ENCODE measurements at regions not wholly inside any gene's neighbourhood (a gene's known extent, or its start where the extent isn't known, plus 50 kb on each side); places are given as distances from the start of the nearest gene placed in this dataset.
"Not testable (repeated sequence)": the region's sequence is repeated elsewhere in the genome, so short reads cannot be mapped to it uniquely, and the experiment has no call there.

DNA sequence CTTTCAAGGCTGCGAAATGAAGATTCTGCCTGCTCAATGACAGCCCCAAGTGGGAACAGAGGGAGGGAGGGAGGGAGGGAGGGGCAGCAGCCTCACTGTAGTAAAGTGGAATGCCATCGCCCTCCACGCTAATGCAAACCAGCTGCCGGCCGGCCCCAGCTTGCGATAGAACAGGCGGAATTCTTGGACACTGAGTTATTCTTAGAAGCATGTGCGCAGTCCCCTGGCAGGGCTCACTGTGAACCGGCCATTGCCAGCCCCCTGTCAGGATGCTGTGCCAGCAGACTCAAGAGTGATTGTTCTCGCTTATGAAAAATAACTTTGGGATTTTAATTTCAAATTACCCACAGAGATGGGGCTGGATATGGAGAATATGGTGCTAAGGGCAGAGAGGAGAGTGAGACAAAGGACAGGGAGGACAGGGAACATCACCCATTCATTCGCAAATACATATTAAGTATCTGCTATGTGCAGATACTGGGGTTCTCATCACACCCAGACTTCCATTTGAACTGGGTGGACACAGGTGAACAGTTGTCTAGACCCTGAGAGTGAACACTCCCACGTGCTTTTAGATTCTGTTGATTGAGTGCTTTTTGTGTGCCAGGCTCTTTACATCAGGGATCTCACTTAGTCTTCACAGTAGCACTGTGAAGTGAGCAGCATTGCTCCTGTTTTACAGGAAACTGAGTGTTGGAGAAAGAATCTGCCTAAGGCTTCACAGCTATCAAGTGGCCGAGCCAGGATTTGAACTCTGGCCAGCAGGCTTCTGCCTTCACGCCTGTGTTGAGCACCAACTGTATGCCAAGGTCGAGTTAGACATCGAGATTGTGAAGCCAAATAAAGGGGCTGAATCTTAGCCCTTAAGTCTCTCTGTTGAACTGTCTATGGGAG is 192.9 kb downstream of the C12orf75 start:
- in situ Hi-C loops (cut with HindIII; ENCODE audit: low sequenced_read_pairs), result no loop called here

DNA sequence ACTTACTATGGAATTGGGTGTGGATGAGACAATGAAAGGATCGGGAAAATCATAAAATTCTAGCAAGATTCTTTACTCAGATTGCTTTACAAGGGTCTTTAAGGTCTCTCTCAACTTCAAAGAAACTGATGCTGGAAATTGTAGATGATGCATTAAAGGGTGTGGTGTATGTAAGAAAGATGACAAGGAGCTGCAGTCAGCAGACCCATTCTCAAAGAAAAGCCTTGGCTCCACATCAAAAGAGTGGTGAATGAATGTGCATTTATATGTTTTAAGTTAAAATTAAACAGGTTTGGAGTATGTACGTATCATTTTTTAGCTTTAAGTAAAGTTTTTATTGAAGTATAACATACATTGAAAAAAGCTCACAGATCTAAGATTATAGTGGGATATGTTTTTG is 194.5 kb downstream of the C12orf75 start:
- in situ Hi-C loops (cut with HindIII; ENCODE audit: low sequenced_read_pairs), result no loop called here

DNA sequence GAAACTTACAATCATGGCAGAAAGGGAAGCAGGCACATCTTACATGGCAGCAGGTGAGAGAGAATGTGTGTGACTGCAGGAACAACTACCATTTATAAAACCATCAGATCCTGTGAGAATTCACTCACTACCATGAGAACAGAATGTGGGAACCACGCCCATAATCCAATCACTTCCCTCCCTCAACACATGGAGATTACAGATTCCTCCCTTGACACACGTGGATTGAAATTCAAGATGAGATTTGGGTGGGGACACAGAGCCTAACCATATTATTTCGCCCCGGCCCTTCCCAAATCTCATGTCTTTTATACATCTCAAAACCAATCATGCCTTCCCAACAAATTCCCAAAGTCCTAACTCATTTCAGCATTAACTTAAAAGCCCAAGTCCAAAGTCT is 203.6 kb downstream of the C12orf75 start:
- in situ Hi-C loops (cut with HindIII; ENCODE audit: low sequenced_read_pairs), result no loop called here

DNA sequence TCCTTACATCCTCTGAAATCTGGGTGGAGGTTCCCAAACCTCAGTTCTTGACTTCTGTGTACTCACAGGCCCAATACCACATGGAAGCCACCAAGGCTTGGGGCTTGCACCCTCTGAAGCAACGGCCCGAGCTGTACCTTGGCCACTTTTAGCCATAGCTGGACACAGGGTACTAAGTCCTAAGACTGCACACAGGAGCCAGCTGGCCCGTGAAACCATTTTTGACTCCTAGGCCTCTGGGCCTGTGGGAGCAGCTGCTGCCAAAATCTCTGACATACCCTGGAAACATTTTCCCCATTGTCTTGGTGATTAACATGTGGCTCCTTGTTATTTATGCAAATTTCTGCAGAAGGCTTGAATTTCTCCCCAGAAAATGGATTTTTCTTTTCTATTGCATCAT is 204.5 kb downstream of the C12orf75 start:
- in situ Hi-C loops (cut with HindIII; ENCODE audit: low sequenced_read_pairs), result not testable (repeated sequence)

DNA sequence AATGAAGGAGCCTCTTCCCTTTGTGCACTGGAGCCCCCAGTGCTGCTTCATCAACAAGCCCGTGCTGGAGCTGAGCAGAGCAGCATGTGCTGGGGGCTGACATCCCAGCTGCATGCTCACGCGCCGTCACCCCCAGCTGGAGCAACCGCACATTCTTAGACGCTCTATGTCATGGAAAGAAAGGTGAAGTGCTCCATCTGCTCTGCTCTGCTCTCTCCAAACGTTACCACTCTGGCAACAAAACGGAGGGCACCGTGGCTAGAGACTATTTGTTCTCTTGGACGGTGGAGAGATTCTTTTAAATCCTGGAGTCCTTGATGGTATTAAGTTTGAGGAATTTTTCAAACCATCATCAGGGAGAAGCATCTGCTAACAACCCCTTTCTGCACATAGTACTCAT is 208.4 kb downstream of the C12orf75 start:
- in situ Hi-C loops (cut with HindIII; ENCODE audit: low sequenced_read_pairs), result no loop called here

DNA sequence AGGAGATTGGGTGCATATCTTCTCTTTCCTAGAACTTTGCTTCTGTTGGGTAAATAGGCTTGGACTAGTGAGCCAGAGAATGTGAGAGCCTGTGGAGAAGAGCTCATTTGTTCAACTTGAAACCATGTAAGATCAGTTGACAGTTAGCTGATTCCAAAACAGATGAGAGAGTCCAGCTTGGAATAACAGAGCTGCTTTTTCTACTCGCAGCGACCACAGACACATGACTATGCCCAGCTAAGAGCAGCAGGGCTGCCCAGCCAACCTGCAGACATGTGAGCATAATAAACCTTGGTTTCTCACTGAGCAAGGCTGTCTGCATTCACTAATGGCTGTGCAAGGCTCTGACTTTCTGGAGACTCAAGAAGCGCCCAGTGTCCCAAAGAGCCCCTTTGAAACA is 209.2 kb downstream of the C12orf75 start:
- in situ Hi-C loops (cut with HindIII; ENCODE audit: low sequenced_read_pairs), result no loop called here

DNA sequence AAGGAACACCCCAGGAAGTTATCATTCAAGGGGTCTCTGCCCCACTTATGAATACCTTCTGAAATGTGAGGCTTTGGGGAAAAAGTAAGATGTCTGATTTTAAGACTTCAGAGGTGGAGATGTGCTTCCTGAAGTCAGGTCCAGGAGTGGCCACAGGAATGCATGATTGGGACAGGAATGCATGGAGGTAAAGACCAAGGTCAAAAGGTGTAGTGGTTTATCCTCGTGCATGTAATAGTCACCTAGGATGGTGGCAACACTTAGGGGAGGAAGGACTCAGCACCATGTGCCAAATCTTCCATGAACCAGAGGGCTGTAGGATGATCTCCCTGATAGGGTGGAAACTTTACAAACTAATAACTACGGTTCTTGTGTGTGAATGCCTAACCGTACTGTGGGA is 217.3 kb downstream of the C12orf75 start:
- in situ Hi-C loops (cut with HindIII; ENCODE audit: low sequenced_read_pairs), result no loop called here

DNA sequence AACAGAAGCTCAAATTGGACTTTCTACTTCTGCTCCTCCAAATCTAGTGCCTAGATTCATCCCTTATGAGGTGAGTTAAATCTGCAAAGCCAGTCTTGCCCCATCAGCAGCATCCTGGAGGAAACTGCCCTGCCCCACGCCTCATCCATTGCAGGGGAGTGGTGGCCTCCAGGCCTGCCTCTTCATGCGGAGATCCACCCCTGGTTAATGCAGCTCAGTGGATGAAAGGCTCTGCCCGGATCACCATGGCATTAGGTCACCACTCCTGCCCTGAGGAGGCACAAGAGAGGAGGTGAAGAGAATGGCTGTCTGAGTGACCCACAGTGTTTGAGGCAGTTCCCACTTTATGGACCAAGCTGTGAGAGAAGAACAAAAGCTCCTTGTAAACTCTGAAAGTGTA is 218.1 kb downstream of the C12orf75 start:
- in situ Hi-C loops (cut with HindIII; ENCODE audit: low sequenced_read_pairs), result no loop called here

DNA sequence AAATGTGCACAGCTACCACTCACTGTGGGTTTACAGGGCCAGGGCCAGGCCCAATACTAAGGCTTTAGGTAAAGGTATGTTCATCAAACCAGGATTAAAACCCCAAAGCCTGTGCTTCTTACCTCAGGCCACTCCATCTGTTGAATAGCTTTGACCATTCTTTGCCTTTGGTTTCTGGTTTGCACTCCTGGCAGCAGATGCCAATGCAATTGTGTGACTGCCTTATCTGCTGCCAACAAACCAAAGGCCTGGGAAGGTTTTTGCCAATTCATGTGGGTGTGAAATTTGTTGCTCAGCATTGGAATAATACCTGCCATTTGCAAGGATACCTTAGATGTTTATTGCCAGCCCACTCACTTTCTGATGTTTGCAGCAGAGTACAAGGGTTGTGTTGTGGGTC is 221.6 kb downstream of the C12orf75 start:
- in situ Hi-C loops (cut with HindIII; ENCODE audit: low sequenced_read_pairs), result no loop called here

DNA sequence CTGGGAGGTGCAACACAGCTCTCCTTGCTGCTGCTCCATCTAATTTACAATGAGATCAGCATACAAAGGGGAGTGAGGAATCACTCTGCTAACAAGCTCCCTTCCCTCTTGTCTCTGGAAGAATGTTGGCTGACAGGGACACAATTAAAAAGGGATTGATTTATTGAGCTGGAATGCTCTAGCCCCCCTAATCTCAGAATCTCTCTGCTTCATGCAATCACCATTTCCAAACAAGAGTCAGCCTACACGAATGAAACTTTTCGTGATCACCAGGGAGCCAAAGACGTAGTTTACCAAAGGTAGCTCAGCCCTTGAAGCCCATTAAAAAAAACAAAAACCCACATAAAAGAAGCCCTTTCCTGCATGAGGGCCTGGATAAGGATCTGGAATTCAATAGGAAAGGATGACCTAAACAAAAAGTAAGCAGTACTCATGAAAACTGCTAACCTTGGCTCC is 223.8 kb downstream of the C12orf75 start:
- in situ Hi-C loops (cut with HindIII; ENCODE audit: low sequenced_read_pairs), result no loop called here

DNA sequence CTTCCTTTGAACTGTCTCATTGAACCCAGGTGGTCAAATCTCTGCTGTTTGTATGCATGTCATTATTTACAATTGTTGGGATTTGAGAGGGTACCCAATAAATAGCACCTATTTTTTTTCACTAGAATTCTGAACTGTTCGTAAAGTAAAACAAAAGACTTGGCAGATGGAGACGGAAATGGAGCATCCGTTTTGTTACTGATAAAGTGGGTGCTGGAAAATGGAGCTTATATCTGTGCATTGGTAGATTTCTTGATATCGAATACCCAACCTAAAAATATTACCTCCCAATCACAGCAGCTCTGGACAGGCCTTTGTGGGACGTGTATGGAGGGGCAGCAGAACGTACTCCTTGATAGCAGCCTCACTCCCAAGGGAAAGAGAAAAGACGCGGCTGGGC is 224.4 kb downstream of the C12orf75 start:
- in situ Hi-C loops (cut with HindIII; ENCODE audit: low sequenced_read_pairs), result no loop called here

DNA sequence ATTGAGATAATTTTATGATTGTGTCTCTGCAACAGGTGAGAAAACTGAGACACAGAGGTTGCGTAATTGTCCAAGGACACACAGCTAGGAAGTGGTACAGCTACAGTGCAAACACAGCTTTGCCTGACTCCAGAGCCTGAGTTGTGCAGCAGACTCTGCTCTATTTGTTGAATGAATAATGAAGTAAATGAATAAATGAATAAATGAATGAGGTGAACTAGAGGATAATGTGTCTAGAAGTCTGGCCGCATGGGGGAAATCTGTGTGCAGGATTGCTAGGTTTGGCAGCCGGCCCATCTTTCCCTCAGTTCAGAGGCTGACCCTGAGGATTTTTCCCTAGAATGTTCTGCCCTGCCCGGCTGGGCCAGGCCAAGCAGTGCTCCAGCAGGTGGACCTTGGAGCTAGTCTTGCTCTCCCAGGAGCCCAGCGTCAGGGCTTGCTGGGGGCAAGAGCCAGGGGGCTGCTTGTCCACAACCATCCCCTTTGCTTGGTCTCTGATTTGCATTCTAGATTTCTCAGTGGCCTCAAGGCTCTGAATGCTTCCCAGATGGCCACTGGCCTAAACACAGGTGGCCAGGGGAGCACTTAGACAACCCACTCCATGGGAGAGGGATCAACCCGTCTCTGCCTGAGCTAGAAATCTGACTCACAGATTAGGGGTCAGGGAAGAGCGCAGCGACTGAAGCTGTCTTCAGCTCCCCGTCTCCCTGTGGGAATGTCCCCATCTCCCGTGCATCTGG is 225.2 kb downstream of the C12orf75 start:
- in situ Hi-C loops (cut with HindIII; ENCODE audit: low sequenced_read_pairs), result no loop called here

DNA sequence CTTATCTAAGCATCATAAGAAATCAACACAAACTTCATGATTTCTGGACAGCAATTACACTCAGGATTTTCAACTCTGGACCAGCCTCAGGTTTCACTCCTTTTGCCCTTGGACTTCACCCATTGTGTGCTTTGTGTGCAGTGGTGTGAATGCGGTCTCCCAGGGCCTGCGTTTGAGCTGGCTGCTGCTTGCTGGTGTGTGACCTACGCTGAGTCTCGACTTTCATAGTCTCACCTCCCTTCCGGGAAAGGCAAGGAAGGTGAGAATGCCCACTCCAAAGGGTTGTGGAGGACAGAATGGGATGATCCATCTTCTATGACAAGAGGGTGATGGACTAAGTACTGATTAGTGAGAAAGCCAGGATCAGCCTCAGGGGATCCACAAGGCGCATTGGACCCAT is 228.8 kb downstream of the C12orf75 start:
- in situ Hi-C loops (cut with HindIII; ENCODE audit: low sequenced_read_pairs), result no loop called here

DNA sequence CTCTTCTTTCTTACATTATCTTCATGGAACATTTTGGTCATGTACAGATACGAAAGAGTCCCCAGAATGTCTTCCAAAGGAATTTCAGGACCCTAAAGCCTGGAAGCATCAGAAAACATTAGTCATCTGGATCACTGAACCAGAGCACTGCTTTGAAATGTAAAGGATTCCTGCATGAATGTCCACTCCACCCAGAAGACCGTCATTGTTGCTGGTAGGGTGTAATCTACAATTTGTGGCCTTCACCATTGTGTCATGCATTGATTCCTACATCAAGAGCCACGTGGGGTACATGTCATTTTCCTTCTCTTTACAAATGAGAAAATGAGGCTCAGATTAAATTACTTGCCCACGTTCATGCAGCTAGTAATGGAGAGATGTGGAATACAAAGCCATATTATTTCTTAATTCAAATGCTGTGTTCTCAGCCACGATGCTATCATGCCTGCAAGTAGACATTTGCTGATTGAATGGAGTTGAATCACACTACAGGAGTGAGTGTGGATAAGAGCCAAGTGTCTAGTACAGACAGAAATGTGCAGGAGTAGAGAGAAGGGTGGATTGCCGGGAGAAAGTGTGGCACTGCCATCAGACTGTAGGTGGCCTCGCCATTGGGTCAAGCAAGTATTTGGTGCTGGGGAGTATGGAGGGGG is 231.2 kb downstream of the C12orf75 start:
- in situ Hi-C loops (cut with HindIII; ENCODE audit: low sequenced_read_pairs), result loop anchor here (10.0 kb wide), 1 partner anchor 393 kb away; no protein-coding TSS in a partner anchor

DNA sequence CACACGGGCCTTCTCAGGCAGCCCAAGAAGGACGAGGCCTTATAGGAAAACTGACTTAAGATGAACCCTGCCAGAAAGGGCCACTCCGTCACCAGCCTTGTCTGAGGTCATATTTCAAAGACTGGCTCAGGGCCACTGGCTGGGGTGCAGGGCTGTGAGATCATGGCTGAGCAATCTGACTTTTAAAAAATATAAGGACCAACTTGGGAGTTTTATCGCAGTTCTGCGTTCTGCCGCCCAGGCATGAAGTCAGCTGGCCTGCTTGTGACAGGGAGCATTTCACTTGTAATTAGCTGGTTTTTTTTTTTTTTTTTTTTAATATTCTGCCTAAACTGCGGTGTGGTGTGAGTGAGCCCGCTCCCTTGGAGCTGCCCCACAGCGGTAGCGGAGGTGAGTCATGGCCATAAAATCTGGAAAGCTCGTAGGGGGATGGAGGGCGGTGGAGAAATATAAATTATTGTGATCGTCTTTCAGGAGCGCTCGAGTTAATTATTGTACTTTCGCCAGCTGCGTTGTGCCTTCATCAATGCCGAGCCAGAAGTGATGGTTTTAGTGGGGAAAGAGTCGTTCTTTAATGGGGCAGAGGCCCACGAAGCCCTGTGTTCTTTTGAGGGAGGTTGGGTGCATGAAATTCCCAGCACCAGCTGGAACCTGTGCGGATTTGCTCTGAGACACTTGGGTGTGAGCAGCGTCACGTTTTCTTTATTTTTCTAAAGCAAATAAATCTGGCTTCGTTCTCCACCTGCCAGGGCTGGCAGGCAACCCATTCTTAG is 231.9 kb downstream of the C12orf75 start:
- in situ Hi-C loops (cut with HindIII; ENCODE audit: low sequenced_read_pairs), result loop anchor here (10.0 kb wide), 1 partner anchor 392 kb away; no protein-coding TSS in a partner anchor

DNA sequence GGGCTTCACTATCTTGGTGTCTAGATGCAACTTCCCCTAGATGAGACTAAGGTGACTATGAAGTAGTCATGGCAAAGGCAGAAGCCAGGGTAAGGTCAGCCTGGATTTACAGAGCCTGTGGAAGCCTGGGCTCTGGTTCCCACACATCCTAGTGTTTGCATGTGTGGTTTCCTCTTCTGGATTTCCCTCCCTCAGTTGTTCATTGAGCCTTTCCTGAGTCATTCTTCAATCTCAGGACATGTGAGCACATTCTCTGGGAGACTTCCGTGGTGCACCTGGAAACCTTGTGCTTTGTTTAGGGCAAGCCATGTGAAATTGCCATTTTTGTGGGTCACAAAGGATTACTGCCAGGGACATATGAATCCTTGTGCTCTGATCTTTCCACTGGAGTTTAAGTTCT is 236.6 kb downstream of the C12orf75 start:
- in situ Hi-C loops (cut with HindIII; ENCODE audit: low sequenced_read_pairs), result loop anchor here (10.0 kb wide), 1 partner anchor 388 kb away; no protein-coding TSS in a partner anchor

DNA sequence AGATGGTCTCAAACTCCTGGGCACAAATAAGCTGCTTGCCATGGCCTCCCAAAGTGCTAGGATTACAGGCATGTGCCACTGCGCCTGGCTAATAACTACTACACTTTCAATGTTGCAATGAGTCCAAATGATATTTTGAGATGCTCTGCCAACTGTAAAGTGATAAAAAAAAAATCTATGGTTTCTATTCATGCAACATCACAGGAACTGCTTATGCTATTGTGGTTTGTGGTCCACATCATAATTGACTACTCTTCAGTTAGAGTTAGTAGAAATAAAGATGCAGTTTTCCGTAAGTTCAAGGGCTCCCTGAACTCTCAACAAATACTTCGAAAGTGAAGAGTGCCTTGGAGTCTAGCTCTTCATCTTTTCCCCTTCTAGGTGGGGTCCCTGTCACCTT is 239.4 kb downstream of the C12orf75 start:
- in situ Hi-C loops (cut with HindIII; ENCODE audit: low sequenced_read_pairs), result loop anchor here (10.0 kb wide), 1 partner anchor 385 kb away; no protein-coding TSS in a partner anchor

DNA sequence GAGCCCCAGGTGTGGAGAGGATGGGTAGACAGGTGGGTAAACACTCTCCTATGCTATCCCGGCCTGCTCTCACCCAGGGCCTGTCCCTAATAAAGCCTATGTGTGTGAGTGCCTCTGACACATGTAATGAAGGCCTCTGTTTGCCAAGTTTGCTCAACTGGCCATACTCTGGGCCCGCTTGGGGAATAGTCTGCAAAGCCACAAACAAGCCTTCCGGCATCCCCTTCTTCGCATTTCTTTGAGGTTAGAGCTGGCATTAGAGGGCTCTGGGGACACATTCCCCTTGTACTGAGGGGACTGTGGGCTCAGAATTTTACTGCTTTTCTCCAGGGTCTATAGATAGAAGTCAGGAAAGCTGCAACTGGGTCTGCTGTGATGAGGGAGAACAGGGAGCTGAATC is 240.5 kb downstream of the C12orf75 start:
- in situ Hi-C loops (cut with HindIII; ENCODE audit: low sequenced_read_pairs), result no loop called here

DNA sequence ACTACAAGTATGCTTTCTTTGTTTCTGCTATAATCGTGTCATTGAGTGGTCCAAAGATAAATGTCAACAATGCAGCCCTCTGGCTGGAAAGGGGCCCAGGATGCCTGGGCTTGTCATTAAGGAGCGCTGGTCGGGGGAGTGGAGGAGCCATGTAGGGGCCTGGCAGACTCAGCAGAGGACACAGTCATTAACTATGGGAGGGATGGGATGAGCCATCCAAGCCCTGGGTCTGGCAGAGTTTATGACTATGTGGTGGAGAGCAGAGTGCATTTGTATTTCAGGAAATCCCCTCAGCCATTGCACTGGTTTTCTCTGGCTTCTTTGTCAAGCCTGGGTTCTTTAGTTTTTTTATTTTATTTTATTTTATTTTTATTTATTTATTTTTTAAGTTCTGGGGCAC is 243.1 kb downstream of the C12orf75 start:
- in situ Hi-C loops (cut with HindIII; ENCODE audit: low sequenced_read_pairs), result no loop called here

DNA sequence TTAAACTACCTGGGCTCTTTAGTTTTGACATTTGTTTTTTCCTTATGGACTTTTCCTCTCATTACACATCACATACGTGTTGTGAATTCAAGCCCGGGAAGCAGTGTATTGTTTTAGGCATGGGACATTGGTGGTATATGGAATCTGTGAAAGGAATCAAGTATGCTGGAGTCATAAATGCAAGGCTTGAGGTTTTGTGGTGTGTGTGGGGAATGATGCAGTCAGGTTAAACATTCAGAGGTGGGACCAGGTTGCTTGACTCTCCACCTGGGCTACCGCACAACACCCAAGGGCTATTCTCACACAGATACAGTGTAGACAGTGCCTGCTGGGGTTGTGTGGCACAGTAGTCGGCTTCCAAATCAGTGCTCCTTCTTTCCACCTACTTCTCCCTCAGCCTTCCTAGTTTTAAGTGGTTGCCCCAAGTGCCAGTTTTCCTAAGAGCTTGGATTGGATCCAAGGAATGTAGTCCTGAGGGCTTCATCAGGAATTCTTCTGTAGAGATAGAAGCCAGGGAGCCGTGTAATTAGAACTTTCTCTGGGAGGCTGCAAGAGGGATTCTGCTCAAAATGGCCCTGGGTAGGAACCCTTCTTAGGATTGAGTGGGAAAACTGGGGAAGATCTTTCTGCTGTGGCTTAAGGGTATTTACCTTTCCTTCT is 243.7 kb downstream of the C12orf75 start:
- in situ Hi-C loops (cut with HindIII; ENCODE audit: low sequenced_read_pairs), result no loop called here

Data from DLD1 (cell line).